HepG2 (cell line): ENCODE measurements at regions not wholly inside any gene's neighbourhood (a gene's known extent, or its start where the extent isn't known, plus 50 kb on each side); places are given as distances from the start of the nearest gene placed in this dataset.

Experiments
- ATAC-seq: fragments of 200-7000 bp; cut with Tn5 transposase; 3 replicates; pipeline ENCODE4 v1.9.1; 2020; ENCODE audit warnings: mild to moderate bottlenecking, moderate library complexity
- BruUV-seq: library from RNA; stranded (reverse); fragments of 400-500 nt; replicated peaks from 2 replicates; lab custom pipeline; 2021; lab: Mats Ljungman, UMichigan
- CTCF ChIA-PET: fragments of 300-600 bp; formaldehyde crosslinking; extraction: SDS; loops from one replicate; lab custom pipeline; 2021; ENCODE audit warnings: low total read pairs, inconsistent platforms, low intra/inter-chr PET ratio; lab: Yijun Ruan, JAX
- POLR2A ChIA-PET: fragments of 350-600 bp; sonication (Branson Sonifier 250); formaldehyde crosslinking; loops from one replicate; lab custom pipeline; 2020; ENCODE audit warnings: antibody characterized with exemption, inconsistent platforms; lab: Yijun Ruan, JAX
- DNase-seq: peaks from one replicate; pipeline ENCODE4 v3.0.0-alpha.2; 2015; ENCODE audit warnings: low spot score
- FAIRE-seq: peaks from 3 replicates; lab custom pipeline; 2011; peaks lifted over from hg19 to GRCh38; lab: Jason Lieb, UNC
- H2AFZ ChIP-seq: one replicate; pipeline ENCODE4 v1.6.1; 2011; ENCODE audit warnings: low read length, inconsistent platforms
- H3K27ac ChIP-seq: fragments of 300-600 bp; 3 replicates; pipeline ENCODE4 v1.8.0; 2011; ENCODE audit warnings: mixed run types, mild to moderate bottlenecking, mixed read lengths, low read length, inconsistent platforms; ENCODE audit not compliant: insufficient read depth; ENCODE audit errors: extremely low read length
- H3K27me3 ChIP-seq, 2 experiments: fragments of 200-600 bp in 1 of 2; 2 replicates in 1 of 2; 3 replicates in 1 of 2; pipeline versions ENCODE4 v1.6.0 to v1.8.0; 2011; ENCODE audit warnings: low read length in 2 of 2, mild to moderate bottlenecking in 2 of 2, moderate library complexity in 2 of 2, inconsistent platforms in 1 of 2; ENCODE audit not compliant: insufficient read depth in 2 of 2, control insufficient read depth in 1 of 2
- H3K36me3 ChIP-seq, 2 experiments: fragments of 200-600 bp in 1 of 2; replicated peaks in 1 of 2; 2 replicates in 1 of 2; 3 replicates in 1 of 2; pipeline versions ENCODE4 v1.5.1 to v1.8.0; 2011; ENCODE audit warnings: low read length in 2 of 2, inconsistent platforms in 1 of 2; ENCODE audit not compliant: insufficient read depth in 2 of 2, control insufficient read depth in 1 of 2
- H3K4me1 ChIP-seq: 2 replicates; pipeline ENCODE4 v1.5.1; 2012; ENCODE audit warnings: low read length, inconsistent platforms; ENCODE audit not compliant: insufficient read depth
- H3K4me2 ChIP-seq: 2 replicates; pipeline ENCODE4 v1.6.0; 2011; ENCODE audit warnings: low read depth, low read length, inconsistent platforms
- H3K4me3 ChIP-seq, 3 experiments: fragments of 200-600 bp in 1 of 3; sonication (generic), shearing (Covaris generic) in 1 of 3; replicated peaks in 1 of 3; 2 replicates each; pipeline ENCODE4 v1.5.1; 2011 to 2016; ENCODE audit warnings: low read length in 3 of 3, inconsistent platforms in 2 of 3, low read depth in 2 of 3, mild to moderate bottlenecking in 2 of 3, control low read depth in 1 of 3, mixed read lengths in 1 of 3; ENCODE audit not compliant: insufficient read depth in 1 of 3
- H3K79me2 ChIP-seq: one replicate; pipeline ENCODE4 v1.6.1; 2011; ENCODE audit warnings: low read length, inconsistent platforms; ENCODE audit not compliant: insufficient read depth
- H3K9ac ChIP-seq: 2 replicates; pipeline ENCODE4 v1.6.0; 2011; ENCODE audit warnings: mild to moderate bottlenecking, low read depth, low read length, inconsistent platforms; ENCODE audit not compliant: insufficient read depth
- H3K9me3 ChIP-seq: 2 replicates; pipeline ENCODE4 v1.5.1; 2012; ENCODE audit warnings: mild to moderate bottlenecking, low read length
- H4K20me1 ChIP-seq: 2 replicates; pipeline ENCODE4 v1.6.0; 2011; ENCODE audit warnings: inconsistent platforms, mild to moderate bottlenecking, low read length, moderate library complexity; ENCODE audit not compliant: insufficient read depth
- CEBPB ChIP-seq: IDR thresholded peaks from 2 replicates; pipeline ENCODE4 v1.6.1; 2011; ENCODE audit warnings: low read depth, low read length, improper control_type of control experiment, borderline replicate concordance
- CREM ChIP-seq, 2 experiments: sonication (generic) in 1 of 2; formaldehyde crosslinking in 1 of 2; IDR thresholded peaks; 2 replicates each; pipeline versions ENCODE4 v1.4.0 to v1.6.1; 2016 to 2020; ENCODE audit warnings: antibody characterized with exemption in 1 of 2, mild to moderate bottlenecking in 1 of 2, missing genetic modification reagents in 1 of 2
- FOSL2 ChIP-seq: sonication (generic); formaldehyde crosslinking; IDR thresholded peaks from 2 replicates; pipeline ENCODE4 v1.4.0; 2020; ENCODE audit warnings: missing genetic modification reagents
- NR2F2 ChIP-seq: IDR thresholded peaks from 2 replicates; pipeline ENCODE4 v1.6.1; 2012; ENCODE audit warnings: low read depth, inconsistent platforms, borderline replicate concordance
- REL ChIP-seq: sonication (generic); formaldehyde crosslinking; conservative IDR thresholded peaks from 2 replicates; pipeline ENCODE4 v1.8.0; 2022; ENCODE audit warnings: mild to moderate bottlenecking, missing genetic modification reagents, moderate library complexity
- SETDB1 ChIP-seq: sonication (generic); formaldehyde crosslinking; IDR thresholded peaks from 2 replicates; pipeline ENCODE4 v1.5.1; 2020; ENCODE audit warnings: missing genetic modification reagents, mild to moderate bottlenecking, borderline replicate concordance
- SOX5 ChIP-seq: IDR thresholded peaks from 2 replicates; pipeline ENCODE4 v1.6.1; 2016; ENCODE audit warnings: borderline replicate concordance
- TBL1XR1 ChIP-seq: fragments of 150-350 bp; IDR thresholded peaks from 2 replicates; pipeline ENCODE4 v1.6.1; 2014; ENCODE audit warnings: borderline replicate concordance, low read length; ENCODE audit not compliant: partially characterized antibody
- WGBS: methylation state at CpG from one replicate; pipeline ENCODE4 v1.1.6; 2017; ENCODE audit warnings: low lambda C conversion rate; 5-methylcytosine and 5-hydroxymethylcytosine counted together
- in situ Hi-C: cut with HindIII; loops from 2 replicates; pipeline ENCODE4 v1.10.0; 2017; ENCODE audit warnings: low pct_unique_long_range_greater_than_20kb; ENCODE audit not compliant: extremely low pct_ligation_motif_present
- intact Hi-C: fragments of 100-400 bp; cut with micrococcal nuclease; formaldehyde crosslinking; loops from one replicate; pipeline ENCODE4 v1.10.0; 2022; ENCODE audit not compliant: unreplicated experiment
- TF ChIP-seq, protein P1 (sequence below): sonication (generic); formaldehyde crosslinking; IDR thresholded peaks from 2 replicates; pipeline ENCODE4 v1.5.0; 2020; ENCODE audit warnings: missing genetic modification reagents
- TF ChIP-seq, protein P2 (sequence below): IDR thresholded peaks from 2 replicates; pipeline ENCODE4 v1.4.0; 2020; ENCODE audit warnings: mild to moderate bottlenecking, missing genetic modification reagents

DNA sequence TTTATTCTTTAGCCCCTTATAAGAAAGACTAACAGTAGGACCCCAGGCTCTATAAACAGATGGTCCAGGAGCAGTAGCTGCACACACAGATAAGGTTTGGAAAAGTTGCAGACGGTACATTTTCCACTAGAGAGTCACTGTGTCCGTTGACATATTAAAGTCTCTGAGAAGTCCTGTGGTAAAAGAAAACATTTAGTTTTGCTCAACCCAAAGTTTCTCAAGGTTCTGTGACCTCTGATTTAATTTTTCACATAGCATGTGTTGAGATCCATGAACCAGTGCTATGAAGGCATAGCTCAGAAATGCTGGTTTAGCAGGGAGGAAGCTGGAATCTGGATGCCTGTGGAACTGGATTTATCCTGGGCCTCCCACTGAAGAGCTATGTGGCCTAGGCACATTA lies 62.7 kb upstream of the RASEF start:
- DNase-seq (no peak), FAIRE-seq (no peak), ATAC-seq (no peak)
- no peak overlapping the region for H2AFZ ChIP-seq
- TF ChIP-seq SETDB1 (CRISPR knock-in tag), result no peak
- no peak for TF ChIP-seq REL
- no peak for TF ChIP-seq TBL1XR1
- TF ChIP-seq, protein P1, sequence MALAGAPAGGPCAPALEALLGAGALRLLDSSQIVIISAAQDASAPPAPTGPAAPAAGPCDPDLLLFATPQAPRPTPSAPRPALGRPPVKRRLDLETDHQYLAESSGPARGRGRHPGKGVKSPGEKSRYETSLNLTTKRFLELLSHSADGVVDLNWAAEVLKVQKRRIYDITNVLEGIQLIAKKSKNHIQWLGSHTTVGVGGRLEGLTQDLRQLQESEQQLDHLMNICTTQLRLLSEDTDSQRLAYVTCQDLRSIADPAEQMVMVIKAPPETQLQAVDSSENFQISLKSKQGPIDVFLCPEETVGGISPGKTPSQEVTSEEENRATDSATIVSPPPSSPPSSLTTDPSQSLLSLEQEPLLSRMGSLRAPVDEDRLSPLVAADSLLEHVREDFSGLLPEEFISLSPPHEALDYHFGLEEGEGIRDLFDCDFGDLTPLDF, result no peak
- intact Hi-C loops, result no loop called here
- WGBS, result 3% methylated on average over 2 of the region's 2 CpGs
- H3K4me2 ChIP-seq, result no peak overlapping the region
- in situ Hi-C loops, result no loop called here
- H3K9ac ChIP-seq, result no peak overlapping the region
- H3K27ac ChIP-seq, result no peak overlapping the region
- H3K4me3 ChIP-seq, result no peak overlapping the region
- POLR2A ChIA-PET, result no interaction called here
- H3K79me2 ChIP-seq, result no peaks in the 10 kb centered on the region
- H3K27me3 ChIP-seq, result no peaks in the 10 kb centered on the region
- no peaks in the 10 kb centered on the region for H3K4me1 ChIP-seq
- CTCF ChIA-PET, result no interaction called here
- no TSS peak for BruUV-seq
- no peaks in the 10 kb centered on the region for H3K36me3 ChIP-seq
- H3K9me3 ChIP-seq, result no peaks in the 10 kb centered on the region
- no peaks in the 10 kb centered on the region for H4K20me1 ChIP-seq

DNA sequence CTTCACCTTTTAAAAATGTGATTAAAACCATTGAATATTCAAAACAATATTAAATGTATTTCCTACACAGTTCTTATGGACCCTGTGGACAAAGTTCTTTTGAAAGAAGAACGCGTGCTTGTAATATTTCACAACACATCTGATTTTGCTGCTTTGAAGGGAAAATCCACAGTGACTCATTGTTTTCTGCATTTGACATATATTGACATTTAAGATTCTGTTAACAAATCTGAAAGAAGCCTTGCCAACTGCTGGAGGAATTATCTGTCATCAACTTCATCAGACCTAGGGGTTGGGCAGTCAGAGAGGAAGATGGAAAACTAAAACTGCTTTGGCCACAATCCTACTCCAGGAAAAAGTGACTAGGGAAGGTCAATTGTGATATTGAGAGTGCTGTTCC lies 56.9 kb upstream of the RASEF start:
- no peak overlapping the region for H3K4me3 ChIP-seq
- intact Hi-C loops (no loop called here), in situ Hi-C loops (no loop called here)
- H3K4me1 ChIP-seq, result peaks cover 10% of the 10 kb centered on the region
- DNase-seq (peak; percentile 15), ATAC-seq (no peak), FAIRE-seq (no peak)
- H3K27me3 ChIP-seq, result no peaks in the 10 kb centered on the region
- ChIA-PET POLR2A (no interaction called here), CTCF (no interaction called here)
- no peaks in the 10 kb centered on the region for H4K20me1 ChIP-seq
- 2% methylated on average over 2 of the region's 2 CpGs for WGBS
- H3K9me3 ChIP-seq, result no peaks in the 10 kb centered on the region
- BruUV-seq, result no TSS peak
- no peak overlapping the region for H3K4me2 ChIP-seq
- TF ChIP-seq CREM (IDR thresholded peaks at IDR 0.05), result no peak
- no peak for TF ChIP-seq CREM (CRISPR knock-in tag; IDR thresholded peaks at IDR 0.05)
- peak; percentile 66 for TF ChIP-seq CEBPB
- peak; percentile 19; the same call in 1 of the 2 replicates for TF ChIP-seq SOX5 (CRISPR knock-in tag)
- peak; percentile 55; the same call in 1 of the 2 replicates for TF ChIP-seq FOSL2 (CRISPR knock-in tag)
- no peak for TF ChIP-seq NR2F2
- TF ChIP-seq, protein P2, sequence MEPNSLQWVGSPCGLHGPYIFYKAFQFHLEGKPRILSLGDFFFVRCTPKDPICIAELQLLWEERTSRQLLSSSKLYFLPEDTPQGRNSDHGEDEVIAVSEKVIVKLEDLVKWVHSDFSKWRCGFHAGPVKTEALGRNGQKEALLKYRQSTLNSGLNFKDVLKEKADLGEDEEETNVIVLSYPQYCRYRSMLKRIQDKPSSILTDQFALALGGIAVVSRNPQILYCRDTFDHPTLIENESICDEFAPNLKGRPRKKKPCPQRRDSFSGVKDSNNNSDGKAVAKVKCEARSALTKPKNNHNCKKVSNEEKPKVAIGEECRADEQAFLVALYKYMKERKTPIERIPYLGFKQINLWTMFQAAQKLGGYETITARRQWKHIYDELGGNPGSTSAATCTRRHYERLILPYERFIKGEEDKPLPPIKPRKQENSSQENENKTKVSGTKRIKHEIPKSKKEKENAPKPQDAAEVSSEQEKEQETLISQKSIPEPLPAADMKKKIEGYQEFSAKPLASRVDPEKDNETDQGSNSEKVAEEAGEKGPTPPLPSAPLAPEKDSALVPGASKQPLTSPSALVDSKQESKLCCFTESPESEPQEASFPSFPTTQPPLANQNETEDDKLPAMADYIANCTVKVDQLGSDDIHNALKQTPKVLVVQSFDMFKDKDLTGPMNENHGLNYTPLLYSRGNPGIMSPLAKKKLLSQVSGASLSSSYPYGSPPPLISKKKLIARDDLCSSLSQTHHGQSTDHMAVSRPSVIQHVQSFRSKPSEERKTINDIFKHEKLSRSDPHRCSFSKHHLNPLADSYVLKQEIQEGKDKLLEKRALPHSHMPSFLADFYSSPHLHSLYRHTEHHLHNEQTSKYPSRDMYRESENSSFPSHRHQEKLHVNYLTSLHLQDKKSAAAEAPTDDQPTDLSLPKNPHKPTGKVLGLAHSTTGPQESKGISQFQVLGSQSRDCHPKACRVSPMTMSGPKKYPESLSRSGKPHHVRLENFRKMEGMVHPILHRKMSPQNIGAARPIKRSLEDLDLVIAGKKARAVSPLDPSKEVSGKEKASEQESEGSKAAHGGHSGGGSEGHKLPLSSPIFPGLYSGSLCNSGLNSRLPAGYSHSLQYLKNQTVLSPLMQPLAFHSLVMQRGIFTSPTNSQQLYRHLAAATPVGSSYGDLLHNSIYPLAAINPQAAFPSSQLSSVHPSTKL (CRISPR knock-in tag), result 0 out of 2 replicates have a peak, but pooled peaks have one; percentile 33
- H2AFZ ChIP-seq, result no peak overlapping the region
- no peaks in the 10 kb centered on the region for H3K79me2 ChIP-seq
- H3K27ac ChIP-seq, result no peak overlapping the region
- H3K36me3 ChIP-seq, result no peaks in the 10 kb centered on the region
- H3K9ac ChIP-seq, result no peak overlapping the region
